Hippocampal formation (tissue), 2 donors: ENCODE measurements at regions not wholly inside any gene's neighbourhood (a gene's known extent, or its start where the extent isn't known, plus 50 kb on each side); places are given as distances from the start of the nearest gene placed in this dataset.

Source experiments
- DNase-seq, 2 donors: peaks; one replicate each; lab custom pipeline; 2025; lab: John Stamatoyannopoulos, UW

- peak; percentile 48 to 51 for DNase-seq
Observed at GRCh38 chr1:181430015-181430885, 53.1 kb upstream of the CACNA1E start.
